ENCODE measurements at regions not wholly inside any gene's neighbourhood (a gene's known extent, or its start where the extent isn't known, plus 50 kb on each side); places are given as distances from the start of the nearest gene placed in this dataset.
"Not testable (repeated sequence)": the region's sequence is repeated elsewhere in the genome, so short reads cannot be mapped to it uniquely, and the experiment has no call there.

- H3K4me3 ChIP-seq (ENCODE audit: low read depth, low read length) = no peak overlapping the region
- TF ChIP-seq CTCF (IDR thresholded peaks at IDR 0.05; ENCODE audit: insufficient read depth, low read length) = no peak
- DNase-seq (ENCODE audit: low read depth) = no peak
These were observed 83.0 kb upstream of the ELN start for GRCh38 chr7:73945022-73945421.

DNA sequence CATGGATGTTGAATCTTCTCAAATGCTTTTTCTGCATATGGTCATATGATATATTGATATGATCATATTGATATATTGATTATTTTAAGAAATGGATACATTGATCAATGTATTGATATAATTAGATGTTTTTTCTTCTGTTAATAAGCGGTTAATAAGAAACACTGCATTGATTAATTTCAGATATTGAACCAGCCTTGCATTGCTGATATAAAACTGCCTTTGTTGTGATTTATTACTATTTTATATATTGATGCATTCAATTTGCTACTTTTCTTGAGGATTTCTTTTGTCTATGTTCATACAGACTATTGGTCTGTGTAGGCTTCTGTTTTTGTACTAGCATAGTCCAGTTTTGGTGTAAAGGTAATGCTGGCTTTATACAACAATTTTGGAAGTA is 79.7 kb upstream of the ELN start:
- no peak overlapping the region for H3K4me3 ChIP-seq (ENCODE audit: low read depth, low read length)
- no peak for TF ChIP-seq CTCF (IDR thresholded peaks at IDR 0.05; ENCODE audit: insufficient read depth, low read length)
- DNase-seq (ENCODE audit: low read depth) = no peak

GRCh38 chr7:73952266-73952665 is 75.7 kb upstream of the ELN start:
- no peak for TF ChIP-seq CTCF (IDR thresholded peaks at IDR 0.05; ENCODE audit: insufficient read depth, low read length)
- H3K4me3 ChIP-seq (ENCODE audit: low read depth, low read length) = no peak overlapping the region
- no peak for DNase-seq (ENCODE audit: low read depth)

DNA sequence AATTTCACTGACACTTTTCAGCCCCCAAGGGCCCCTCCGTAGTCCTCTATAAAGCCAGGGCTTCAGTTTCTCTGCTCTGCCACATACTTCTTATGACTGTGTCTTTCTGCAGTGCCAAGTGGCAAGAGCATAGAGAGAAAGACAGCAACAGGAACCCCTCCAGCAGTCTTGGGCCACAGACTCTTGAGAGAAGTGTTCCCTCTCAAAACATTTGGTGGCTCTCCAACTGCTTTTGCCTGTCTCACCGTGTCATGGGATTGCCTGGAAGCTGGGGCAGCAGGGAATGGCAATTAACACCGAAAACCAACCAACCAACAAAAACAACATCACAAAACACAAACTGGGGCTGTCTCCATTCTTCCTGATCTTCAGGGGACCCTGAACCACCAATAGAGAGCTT is 73.8 kb upstream of the ELN start:
- no peak for DNase-seq (ENCODE audit: low read depth)
- H3K4me3 ChIP-seq (ENCODE audit: low read depth, low read length) = no peak overlapping the region
- no peak for TF ChIP-seq CTCF (IDR thresholded peaks at IDR 0.05; ENCODE audit: insufficient read depth, low read length)

DNA sequence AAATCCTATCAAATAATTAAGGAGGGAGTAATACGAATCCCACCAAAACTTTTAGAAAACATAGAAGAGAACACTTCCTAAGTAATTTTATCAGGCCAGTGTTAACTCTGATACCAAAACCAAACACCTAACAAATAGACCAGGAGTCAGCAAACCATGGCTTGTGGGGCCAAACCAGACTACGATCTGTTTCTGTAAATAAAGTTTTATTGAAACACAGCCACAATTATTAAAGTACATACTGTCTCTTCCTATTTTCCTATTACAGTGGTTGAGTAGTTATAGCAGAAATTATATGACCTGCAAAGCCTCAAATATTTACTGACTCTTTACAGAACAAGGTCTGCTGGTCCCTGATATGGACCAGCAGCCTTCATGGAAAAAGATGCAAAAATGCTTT is 73.1 kb upstream of the ELN start:
- no peak for DNase-seq (ENCODE audit: low read depth)
- no peak for TF ChIP-seq CTCF (IDR thresholded peaks at IDR 0.05; ENCODE audit: insufficient read depth, low read length)
- H3K4me3 ChIP-seq (ENCODE audit: low read depth, low read length) = no peak overlapping the region

DNA sequence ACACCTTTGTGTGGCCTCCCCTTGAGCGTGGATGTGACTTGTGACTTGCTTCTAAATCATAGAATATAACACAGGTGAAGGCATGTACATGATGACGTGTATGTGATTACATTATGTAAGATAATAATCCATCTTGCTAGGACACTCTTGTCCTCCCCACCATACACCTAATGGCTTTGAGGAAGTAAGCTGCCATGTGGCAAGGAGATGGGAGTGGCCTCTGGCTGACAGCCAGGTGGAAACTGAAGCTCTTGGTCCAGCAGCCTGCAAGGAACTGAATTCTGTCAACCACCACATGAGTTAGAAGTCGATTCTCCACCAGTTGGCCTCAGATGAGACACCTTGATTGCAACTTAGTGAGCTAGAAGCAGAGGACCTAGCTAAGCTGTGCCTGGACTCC is 67.4 kb upstream of the ELN start:
- no peak for TF ChIP-seq CTCF (IDR thresholded peaks at IDR 0.05; ENCODE audit: insufficient read depth, low read length)
- no peak for DNase-seq (ENCODE audit: low read depth)

GRCh38 chr7:73961991-73962390 is 66.0 kb upstream of the ELN start:
- DNase-seq (ENCODE audit: low read depth); H3K4me3 ChIP-seq (ENCODE audit: low read depth, low read length): not testable (repeated sequence)

More for the DNA sequence above, 67.4 kb upstream of the ELN start:
- no peak overlapping the region for H3K4me3 ChIP-seq (ENCODE audit: low read depth, low read length)

Measured in fibroblast of the aortic adventitia (primary cell).